Ovary (tissue), 7 donors: ENCODE measurements at regions not wholly inside any gene's neighbourhood (a gene's known extent, or its start where the extent isn't known, plus 50 kb on each side); places are given as distances from the start of the nearest gene placed in this dataset.
"Not testable (repeated sequence)": the region's sequence is repeated elsewhere in the genome, so short reads cannot be mapped to it uniquely, and the experiment has no call there.

ENCODE experiments used
- DNase-seq, 5 donors: peaks; one replicate each; pipeline ENCODE4 v3.0.0-alpha.2; 2019 to 2020
- H3K27ac ChIP-seq, 2 donors: fragments of 200-600 bp; one replicate each; pipeline versions ENCODE4 v1.5.1 to v1.8.0; 2019 to 2022
- H3K27me3 ChIP-seq: fragments of 200-600 bp; one replicate; pipeline ENCODE4 v1.8.0; 2022
- H3K36me3 ChIP-seq: fragments of 200-600 bp; sonication (generic); one replicate; pipeline ENCODE4 v1.5.1; 2019
- H3K4me1 ChIP-seq: one replicate; pipeline ENCODE4 v1.8.1; 2013; ENCODE audit warnings: mild to moderate bottlenecking, moderate library complexity; ENCODE audit not compliant: insufficient read depth
- H3K4me3 ChIP-seq: fragments of 200-600 bp; sonication (generic); one replicate; pipeline ENCODE4 v1.5.1; 2017
- H3K9me3 ChIP-seq, 2 donors: fragments of 200-600 bp in 1 of 2; sonication (generic) in 1 of 2; one replicate each; pipeline versions ENCODE4 v1.5.1 to v1.8.1; 2013 to 2019; ENCODE audit warnings: mild to moderate bottlenecking in 1 of 2, moderate library complexity in 1 of 2
- EP300 ChIP-seq: sonication (generic); formaldehyde crosslinking; IDR thresholded peaks from one replicate; pipeline ENCODE4 v1.6.1; 2017; ENCODE audit warnings: antibody characterized with exemption
- POLR2A ChIP-seq: fragments of 450-650 bp; IDR thresholded peaks from one replicate; pipeline ENCODE4 v1.6.1; 2017; ENCODE audit warnings: antibody characterized with exemption, mild to moderate bottlenecking, moderate library complexity
- WGBS, 3 donors: extraction: QIAGEN DNeasy Blood & Tissue Kit in 1 of 3; methylation state at CpG; one replicate each; pipeline versions ENCODE4 v1.1.5 to v1.1.7; 2013 to 2017; 5-methylcytosine and 5-hydroxymethylcytosine counted together
- intact Hi-C, 4 donors: fragments of 100-400 bp; cut with DNase I; formaldehyde crosslinking; loops; one replicate each; pipeline versions ENCODE4 v1.11.0 to v1.15.1; 2022 to 2023
- TF ChIP-seq, protein P1 (sequence below), 3 donors: fragments of 450-650 bp in 2 of 3; fragments of 200-600 bp in 1 of 3; IDR thresholded peaks; one replicate each; pipeline versions ENCODE4 v1.5.1 to v1.8.0; 2016 to 2022; ENCODE audit warnings: antibody characterized with exemption in 3 of 3, mild to moderate bottlenecking in 1 of 3
- donor health status: DM: no; HTN: no; CAD: no; lungs with moderate emphysema.
- donor health status: DM: no; HTN: no; CAD: no.
- donor health status: Bipolar disorder and iron deficiency.
- donor health status: DM: no; HTN: no; CAD: no.
- donor health status: DM: yes; HTN: yes; CAD: no.

DNA sequence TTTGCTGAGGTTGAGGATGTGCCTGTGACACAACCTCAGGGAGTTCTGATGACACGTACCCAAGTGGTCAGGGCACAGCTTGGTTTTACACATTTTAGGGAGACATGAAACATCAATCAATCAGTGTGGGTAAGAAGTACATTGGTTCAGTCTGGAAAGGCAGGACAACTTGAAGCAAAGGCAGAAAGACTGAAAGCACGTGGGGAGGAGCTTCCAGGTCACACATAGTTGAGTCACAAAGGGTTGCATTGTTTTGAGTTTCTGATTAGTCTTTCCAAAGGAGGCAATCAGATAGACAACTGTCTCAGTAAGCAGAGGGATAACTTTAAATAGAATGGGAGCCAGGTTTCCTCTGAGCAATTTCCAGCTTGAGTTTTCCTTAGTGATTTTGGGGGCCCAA, 1910.0 kb upstream of the AGA start:
- H3K36me3 ChIP-seq: no peaks in the 10 kb centered on the region
- TF ChIP-seq EP300 (no peak), POLR2A (no peak)
- TF ChIP-seq, protein P1, sequence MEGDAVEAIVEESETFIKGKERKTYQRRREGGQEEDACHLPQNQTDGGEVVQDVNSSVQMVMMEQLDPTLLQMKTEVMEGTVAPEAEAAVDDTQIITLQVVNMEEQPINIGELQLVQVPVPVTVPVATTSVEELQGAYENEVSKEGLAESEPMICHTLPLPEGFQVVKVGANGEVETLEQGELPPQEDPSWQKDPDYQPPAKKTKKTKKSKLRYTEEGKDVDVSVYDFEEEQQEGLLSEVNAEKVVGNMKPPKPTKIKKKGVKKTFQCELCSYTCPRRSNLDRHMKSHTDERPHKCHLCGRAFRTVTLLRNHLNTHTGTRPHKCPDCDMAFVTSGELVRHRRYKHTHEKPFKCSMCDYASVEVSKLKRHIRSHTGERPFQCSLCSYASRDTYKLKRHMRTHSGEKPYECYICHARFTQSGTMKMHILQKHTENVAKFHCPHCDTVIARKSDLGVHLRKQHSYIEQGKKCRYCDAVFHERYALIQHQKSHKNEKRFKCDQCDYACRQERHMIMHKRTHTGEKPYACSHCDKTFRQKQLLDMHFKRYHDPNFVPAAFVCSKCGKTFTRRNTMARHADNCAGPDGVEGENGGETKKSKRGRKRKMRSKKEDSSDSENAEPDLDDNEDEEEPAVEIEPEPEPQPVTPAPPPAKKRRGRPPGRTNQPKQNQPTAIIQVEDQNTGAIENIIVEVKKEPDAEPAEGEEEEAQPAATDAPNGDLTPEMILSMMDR (IDR thresholded peaks at IDR 0.05): no peak
- no peaks in the 10 kb centered on the region for H3K9me3 ChIP-seq
- DNase-seq: no peak
- WGBS, 3 donors: 59 to 72% (median 59%) methylated on average over 2 of the region's 2 CpGs
- no peaks in the 10 kb centered on the region for H3K27me3 ChIP-seq
- intact Hi-C loops: no loop called here
- H3K4me3 ChIP-seq: no peak overlapping the region
- no peaks in the 10 kb centered on the region for H3K4me1 ChIP-seq
- no peak overlapping the region for H3K27ac ChIP-seq

DNA sequence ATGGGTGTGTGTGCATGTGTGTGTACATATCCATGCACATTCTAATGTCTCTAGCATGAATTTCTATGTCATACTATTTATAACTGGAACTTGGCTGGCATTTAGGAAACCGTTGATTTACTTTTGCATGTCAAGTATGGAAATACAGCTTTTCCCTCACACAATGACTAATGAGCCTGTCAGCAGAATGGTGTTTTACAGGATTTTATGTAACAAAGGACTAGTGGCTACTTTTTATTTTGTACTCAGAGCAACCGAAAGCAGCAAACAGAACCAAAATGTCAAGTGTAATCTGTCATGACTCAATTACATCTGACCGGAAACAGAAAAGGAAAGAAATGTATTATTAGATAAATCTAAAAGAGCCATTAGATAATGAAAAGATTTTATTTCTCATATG, 1911.5 kb upstream of the AGA start:
- Histone ChIP-seq H3K9me3 (no peaks in the 10 kb centered on the region), H3K4me1 (no peaks in the 10 kb centered on the region), H3K4me3 (no peak overlapping the region), H3K27me3 (no peaks in the 10 kb centered on the region), H3K27ac (no peak overlapping the region), H3K36me3 (no peaks in the 10 kb centered on the region)
- intact Hi-C loops: no loop called here
- no peak for DNase-seq
- no peak for TF ChIP-seq POLR2A
- TF ChIP-seq EP300: no peak
- TF ChIP-seq, protein P1 (IDR thresholded peaks at IDR 0.05): no peak
- WGBS, 3 donors: 67 to 70% (median 67%) methylated on average over 3 of the region's 3 CpGs

DNA sequence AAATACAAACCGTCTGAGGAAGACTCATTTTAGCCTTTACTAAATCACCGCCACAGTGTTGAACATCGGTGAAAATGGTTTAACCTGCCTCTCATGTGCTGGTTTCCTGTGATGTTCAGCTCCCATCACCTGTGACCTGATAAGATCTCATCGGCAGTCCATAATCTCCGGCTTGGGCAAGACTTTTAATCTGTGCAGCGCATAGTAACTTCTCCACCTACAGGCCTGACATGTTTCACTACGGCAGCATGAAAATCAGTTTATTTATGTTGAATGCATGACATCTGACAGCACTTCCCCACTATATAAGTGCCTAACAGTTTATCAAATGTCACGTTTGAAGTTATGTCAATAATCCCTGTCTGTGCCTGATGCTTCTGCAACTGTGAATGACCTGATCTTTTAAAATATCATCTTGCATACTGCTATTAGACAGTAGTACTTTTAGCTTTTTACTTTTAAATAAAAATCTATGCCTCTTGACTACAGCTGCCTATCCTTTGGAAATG, 1919.8 kb upstream of the AGA start:
- H3K27ac ChIP-seq: no peak overlapping the region
- no peaks in the 10 kb centered on the region for H3K36me3 ChIP-seq
- WGBS, 3 donors: 39 to 52% (median 51%) methylated on average over 8 of the region's 8 CpGs
- no peaks in the 10 kb centered on the region for H3K27me3 ChIP-seq
- intact Hi-C loops: no loop called here
- H3K4me1 ChIP-seq: no peaks in the 10 kb centered on the region
- no peak for TF ChIP-seq POLR2A
- no peak for DNase-seq
- H3K4me3 ChIP-seq: no peak overlapping the region
- peaks cover 0 to 2% of the 10 kb centered on the region in 2 donors for H3K9me3 ChIP-seq

DNA sequence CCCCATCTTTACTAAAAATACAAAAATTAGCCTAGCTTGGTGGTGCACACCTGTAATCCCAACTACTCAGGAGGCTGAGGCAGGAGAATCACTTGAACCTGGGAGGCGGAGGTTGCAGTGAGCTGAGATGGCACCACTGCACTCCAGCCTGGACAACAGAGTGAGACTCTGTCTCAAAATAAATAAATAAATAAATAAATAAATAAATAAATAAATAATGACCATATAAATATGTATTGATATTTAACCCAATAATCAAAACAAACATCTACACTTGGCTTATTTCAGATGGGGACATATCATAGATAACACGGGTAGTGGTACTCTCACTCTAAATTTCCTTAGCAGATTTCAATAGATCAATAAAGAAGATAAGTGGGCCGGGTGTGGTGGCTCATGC, 1923.7 kb upstream of the AGA start:
- DNase-seq, H3K4me1 ChIP-seq, H3K27ac ChIP-seq, H3K27me3 ChIP-seq, H3K9me3 ChIP-seq, H3K4me3 ChIP-seq, H3K36me3 ChIP-seq, intact Hi-C loops: not testable (repeated sequence)
- 93 to 95% (median 93%) methylated on average over 3 of the region's 3 CpGs for WGBS, 3 donors

DNA sequence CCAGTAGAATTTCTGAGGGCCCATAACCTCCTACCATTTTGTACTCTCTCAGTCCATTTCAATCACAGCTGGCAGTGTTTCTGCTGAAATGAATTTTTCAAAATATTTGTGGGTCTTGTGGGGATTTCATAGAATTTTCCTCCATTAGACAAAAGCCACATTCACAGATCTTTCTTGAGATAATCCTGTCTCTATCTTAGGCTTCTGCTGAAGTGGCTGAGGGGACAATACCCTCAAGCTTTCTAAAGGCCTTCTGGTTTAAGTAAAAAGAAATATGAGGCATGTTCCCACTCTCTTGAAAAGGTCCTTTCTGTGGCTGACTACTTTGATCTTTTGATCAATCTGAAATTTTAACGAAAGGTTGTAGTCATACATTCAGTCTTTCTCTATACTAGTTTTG, 1930.0 kb upstream of the AGA start:
- TF ChIP-seq EP300 (no peak), POLR2A (no peak)
- TF ChIP-seq, protein P1 (IDR thresholded peaks at IDR 0.05): no peak
- 78 to 94% (median 87%) methylated on average over 1 of the region's 1 CpG for whole genome bisulfite sequencing, 3 donors
- H3K9me3 ChIP-seq: no peaks in the 10 kb centered on the region
- no peak for DNase-seq
- H3K27me3 ChIP-seq: no peaks in the 10 kb centered on the region
- H3K4me1 ChIP-seq: no peaks in the 10 kb centered on the region
- no peaks in the 10 kb centered on the region for H3K36me3 ChIP-seq
- intact Hi-C loops: no loop called here
- H3K27ac ChIP-seq: no peak overlapping the region
- no peak overlapping the region for H3K4me3 ChIP-seq

DNA sequence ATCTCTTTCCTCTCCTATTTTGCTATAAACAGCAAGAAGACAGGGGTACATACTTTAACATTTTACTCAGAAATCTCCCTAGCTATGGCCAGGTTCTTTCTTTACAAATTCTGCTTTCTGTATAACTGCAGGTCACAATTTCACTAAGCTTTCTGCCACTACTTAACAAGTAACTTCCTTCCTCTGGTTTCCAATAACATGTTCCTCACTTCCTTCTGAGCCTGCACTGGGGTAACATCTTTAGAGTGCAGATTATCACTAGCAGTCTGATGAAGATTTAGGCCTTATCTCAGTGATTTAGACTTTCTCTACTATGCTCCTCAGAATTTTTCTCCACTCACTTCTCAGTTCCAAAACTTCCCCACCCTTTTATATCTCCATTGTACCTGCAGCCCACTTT, 1930.5 kb upstream of the AGA start:
- TF ChIP-seq EP300 (no peak), POLR2A (no peak)
- TF ChIP-seq, protein P1 (IDR thresholded peaks at IDR 0.05): no peak
- no peak for DNase-seq

DNA sequence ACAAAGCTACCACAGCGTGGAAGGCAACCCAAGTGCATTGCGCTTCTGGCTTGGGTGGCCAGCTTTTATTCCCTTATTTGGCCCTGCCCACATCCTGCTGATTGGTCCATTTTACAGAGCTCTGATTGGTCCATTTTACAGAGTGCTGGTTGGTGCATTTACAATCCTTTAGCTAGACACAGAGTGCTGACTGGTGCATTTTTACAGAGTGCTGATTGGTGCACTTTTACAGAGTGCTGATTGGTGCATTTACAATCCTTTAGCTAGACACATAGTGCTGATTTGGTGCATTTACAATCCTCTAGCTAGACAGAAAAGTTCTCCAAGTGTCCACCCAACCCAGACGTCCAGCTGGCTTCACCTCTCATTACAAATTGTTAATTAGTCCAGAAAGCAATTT, 1936.6 kb upstream of the AGA start:
- intact Hi-C loops: not testable (repeated sequence)

More for the DNA sequence above, 1930.5 kb upstream of the AGA start:
- H3K36me3 ChIP-seq: no peaks in the 10 kb centered on the region
- H3K4me1 ChIP-seq: no peaks in the 10 kb centered on the region
- no peak overlapping the region for H3K27ac ChIP-seq
- H3K4me3 ChIP-seq: no peak overlapping the region
- no peaks in the 10 kb centered on the region for H3K27me3 ChIP-seq
- H3K9me3 ChIP-seq: no peaks in the 10 kb centered on the region
- intact Hi-C loops: no loop called here

More for the DNA sequence above, 1936.6 kb upstream of the AGA start:
- H3K27ac ChIP-seq, DNase-seq, H3K4me1 ChIP-seq, H3K27me3 ChIP-seq, H3K9me3 ChIP-seq, H3K36me3 ChIP-seq, H3K4me3 ChIP-seq: not testable (repeated sequence)
- WGBS, 3 donors: 87 to 88% (median 88%) methylated on average over 3 of the region's 3 CpGs
